BLaER1 (cell line): ENCODE measurements at regions not wholly inside any gene's neighbourhood (a gene's known extent, or its start where the extent isn't known, plus 50 kb on each side); places are given as distances from the start of the nearest gene placed in this dataset.
A peak's percentile ranks its signal among the peaks of the same experiment; 100 is the strongest.

ENCODE experiments used
- H3K27ac ChIP-seq: shearing (Covaris generic); formaldehyde crosslinking; 2 replicates; pipeline ENCODE4 v1.8.1; 2022
- H3K27me3 ChIP-seq: shearing (Covaris generic); formaldehyde crosslinking; 2 replicates; pipeline ENCODE4 v1.8.1; 2022
- H3K36me3 ChIP-seq: shearing (Covaris generic); formaldehyde crosslinking; 2 replicates; pipeline ENCODE4 v1.8.1; 2022
- H3K4me1 ChIP-seq: shearing (Covaris generic); formaldehyde crosslinking; 2 replicates; pipeline ENCODE4 v1.8.1; 2022
- H3K4me2 ChIP-seq: shearing (Covaris generic); formaldehyde crosslinking; 2 replicates; pipeline ENCODE4 v1.8.1; 2022
- H3K4me3 ChIP-seq: shearing (Covaris generic); formaldehyde crosslinking; 2 replicates; pipeline ENCODE4 v1.8.1; 2022
- H3K9ac ChIP-seq: shearing (Covaris generic); formaldehyde crosslinking; 2 replicates; pipeline ENCODE4 v1.8.1; 2022
- H3K9me3 ChIP-seq: shearing (Covaris generic); formaldehyde crosslinking; 2 replicates; pipeline ENCODE4 v1.8.1; 2022
- H4K20me1 ChIP-seq: shearing (Covaris generic); formaldehyde crosslinking; 2 replicates; pipeline ENCODE4 v1.8.1; 2022
- Cebpa-rat ChIP-seq: shearing (Covaris generic); IDR thresholded peaks from 2 replicates; pipeline ENCODE4 v1.8.1; 2022

DNA sequence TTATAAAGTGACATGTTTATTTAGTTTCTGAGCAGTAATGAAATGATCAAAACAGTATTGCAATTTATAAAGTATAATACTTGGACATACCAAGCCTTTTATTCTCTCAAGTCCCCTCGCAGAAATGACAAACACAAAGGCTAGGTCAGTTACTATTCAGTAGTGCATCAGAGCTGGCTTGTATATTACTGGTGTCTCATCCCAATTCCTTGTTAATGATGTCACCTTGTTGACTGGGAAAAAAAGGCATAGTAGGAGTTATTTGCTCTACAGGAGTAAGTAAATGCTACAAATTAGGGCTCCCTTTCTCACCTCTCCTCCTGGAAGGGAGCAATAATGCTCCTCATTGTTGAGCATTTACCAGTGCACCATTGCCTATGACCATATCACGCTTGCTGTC is 317.6 kb downstream of the CHL1 start:
- Histone ChIP-seq H3K36me3 (no peaks in the 10 kb centered on the region), H4K20me1 (no peaks in the 10 kb centered on the region), H3K4me2 (no peak overlapping the region)

GRCh38 chr3:519026-519425 is 322.5 kb downstream of the CHL1 start:
- H3K4me1 ChIP-seq, result peaks cover 23% of the 10 kb centered on the region
- H3K4me2 ChIP-seq, result no peak overlapping the region
- no peak overlapping the region for H3K4me3 ChIP-seq
- no peaks in the 10 kb centered on the region for H3K9me3 ChIP-seq
- H3K9ac ChIP-seq, result no peak overlapping the region
- H3K27ac ChIP-seq, result no peak overlapping the region
- H3K27me3 ChIP-seq, result no peaks in the 10 kb centered on the region
- H4K20me1 ChIP-seq, result no peaks in the 10 kb centered on the region
- H3K36me3 ChIP-seq, result no peaks in the 10 kb centered on the region
- no peak for TF ChIP-seq Cebpa-rat

More for the DNA sequence above, 317.6 kb downstream of the CHL1 start:
- H3K27ac ChIP-seq, result no peak overlapping the region
- no peak overlapping the region for H3K4me3 ChIP-seq
- TF ChIP-seq Cebpa-rat, result no peak
- no peaks in the 10 kb centered on the region for H3K4me1 ChIP-seq
- no peaks in the 10 kb centered on the region for H3K27me3 ChIP-seq
- H3K9me3 ChIP-seq, result no peaks in the 10 kb centered on the region
- H3K9ac ChIP-seq, result no peak overlapping the region

GRCh38 chr3:522888-523287 is 326.3 kb downstream of the CHL1 start:
- peaks cover 24% of the 10 kb centered on the region for H3K4me1 ChIP-seq
- TF ChIP-seq Cebpa-rat, result no peak
- no peaks in the 10 kb centered on the region for H4K20me1 ChIP-seq
- peak overlapping the region; percentile 46 for H3K4me2 ChIP-seq
- no peaks in the 10 kb centered on the region for H3K9me3 ChIP-seq
- peak overlapping the region; percentile 36 for H3K27ac ChIP-seq
- H3K4me3 ChIP-seq, result no peak overlapping the region
- H3K36me3 ChIP-seq, result no peaks in the 10 kb centered on the region
- H3K9ac ChIP-seq, result no peak overlapping the region
- no peaks in the 10 kb centered on the region for H3K27me3 ChIP-seq

- H3K4me1 ChIP-seq, result peaks cover 24% of the 10 kb centered on the region
- no peak for TF ChIP-seq Cebpa-rat
Measured at GRCh38 chr3:525415-525814, 328.9 kb downstream of the CHL1 start.

GRCh38 chr3:535566-536416 is 339.2 kb downstream of the CHL1 start:
- Histone ChIP-seq H3K4me1 (no peaks in the 10 kb centered on the region), H3K4me3 (no peak overlapping the region), H3K4me2 (no peak overlapping the region), H3K9ac (no peak overlapping the region), H3K27me3 (no peaks in the 10 kb centered on the region), H4K20me1 (no peaks in the 10 kb centered on the region), H3K9me3 (peaks cover 26% of the 10 kb centered on the region), H3K27ac (no peak overlapping the region), H3K36me3 (no peaks in the 10 kb centered on the region)
- TF ChIP-seq Cebpa-rat, result no peak

More at GRCh38 chr3:525415-525814, 328.9 kb downstream of the CHL1 start:
- Histone ChIP-seq H3K9me3 (0 out of 2 replicates have a peak, but pooled peaks cover 4% of the 10 kb centered on the region), H3K9ac (no peak overlapping the region), H3K27ac (no peak overlapping the region), H3K27me3 (no peaks in the 10 kb centered on the region), H3K36me3 (no peaks in the 10 kb centered on the region), H4K20me1 (no peaks in the 10 kb centered on the region), H3K4me3 (no peak overlapping the region), H3K4me2 (no peak overlapping the region)

- peaks cover 26% of the 10 kb centered on the region for H3K9me3 ChIP-seq
- H3K27ac ChIP-seq, result no peak overlapping the region
- H4K20me1 ChIP-seq, result no peaks in the 10 kb centered on the region
- no peak overlapping the region for H3K4me3 ChIP-seq
- H3K4me1 ChIP-seq, result no peaks in the 10 kb centered on the region
- no peaks in the 10 kb centered on the region for H3K27me3 ChIP-seq
- no peaks in the 10 kb centered on the region for H3K36me3 ChIP-seq
- TF ChIP-seq Cebpa-rat, result no peak
- H3K4me2 ChIP-seq, result no peak overlapping the region
- H3K9ac ChIP-seq, result no peak overlapping the region
Measured at GRCh38 chr3:536417-536813, 339.9 kb downstream of the CHL1 start.

DNA sequence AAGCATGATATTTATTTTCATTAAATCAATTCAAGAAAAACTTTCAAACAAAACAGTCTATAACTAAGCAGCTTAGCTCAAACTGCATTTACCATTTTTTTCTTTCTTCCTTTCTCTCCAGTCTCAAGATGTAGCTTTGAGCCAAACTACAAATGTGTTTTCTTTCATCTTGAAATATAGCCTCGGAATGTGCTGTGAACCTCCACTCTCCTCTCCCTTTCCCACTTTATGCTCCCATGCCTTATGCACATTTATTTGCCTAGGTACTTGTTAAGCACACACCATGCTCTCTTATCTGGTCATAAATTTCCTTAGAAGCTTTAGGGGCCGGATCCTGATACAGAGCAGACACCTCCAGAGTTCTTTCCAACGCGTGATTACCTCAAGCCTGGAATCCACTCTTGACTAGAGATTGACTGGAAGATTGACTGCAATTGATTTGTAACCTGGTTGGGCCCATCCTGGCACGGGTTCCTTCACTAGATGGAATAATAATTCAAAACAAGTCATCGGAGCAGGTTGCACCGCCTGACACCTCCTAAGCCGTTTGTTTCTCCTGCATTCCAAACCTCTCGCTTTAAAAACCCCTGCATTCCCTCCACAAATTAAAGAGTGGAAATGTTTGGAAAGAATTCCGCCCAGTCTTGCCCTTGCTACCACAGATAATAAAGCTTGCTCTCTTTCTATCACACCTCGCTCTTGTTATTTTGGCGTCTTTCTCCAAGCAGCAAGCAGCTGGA is 344.7 kb downstream of the CHL1 start:
- H3K4me2 ChIP-seq, result no peak overlapping the region
- no peaks in the 10 kb centered on the region for H3K27me3 ChIP-seq
- H3K27ac ChIP-seq, result no peak overlapping the region
- TF ChIP-seq Cebpa-rat, result no peak
- no peak overlapping the region for H3K9ac ChIP-seq
- H3K36me3 ChIP-seq, result no peaks in the 10 kb centered on the region
- no peaks in the 10 kb centered on the region for H3K4me1 ChIP-seq
- no peaks in the 10 kb centered on the region for H4K20me1 ChIP-seq
- peaks cover 3% of the 10 kb centered on the region; the same call in 1 of the 2 replicates for H3K9me3 ChIP-seq
- no peak overlapping the region for H3K4me3 ChIP-seq

GRCh38 chr3:542021-542420 is 345.5 kb downstream of the CHL1 start:
- no peaks in the 10 kb centered on the region for H3K36me3 ChIP-seq
- no peaks in the 10 kb centered on the region for H3K9me3 ChIP-seq
- H3K4me2 ChIP-seq, result no peak overlapping the region
- no peak overlapping the region for H3K4me3 ChIP-seq
- no peak for TF ChIP-seq Cebpa-rat
- no peak overlapping the region for H3K9ac ChIP-seq
- H3K4me1 ChIP-seq, result no peaks in the 10 kb centered on the region
- no peaks in the 10 kb centered on the region for H3K27me3 ChIP-seq
- no peaks in the 10 kb centered on the region for H4K20me1 ChIP-seq
- H3K27ac ChIP-seq, result no peak overlapping the region

- no peak for TF ChIP-seq Cebpa-rat
- Histone ChIP-seq H3K27ac (no peak overlapping the region), H3K36me3 (no peaks in the 10 kb centered on the region), H4K20me1 (no peaks in the 10 kb centered on the region), H3K4me1 (no peaks in the 10 kb centered on the region), H3K27me3 (no peaks in the 10 kb centered on the region), H3K4me2 (no peak overlapping the region), H3K9ac (no peak overlapping the region), H3K4me3 (no peak overlapping the region), H3K9me3 (no peaks in the 10 kb centered on the region)
Measured at GRCh38 chr3:549636-550035, 353.1 kb downstream of the CHL1 start.

DNA sequence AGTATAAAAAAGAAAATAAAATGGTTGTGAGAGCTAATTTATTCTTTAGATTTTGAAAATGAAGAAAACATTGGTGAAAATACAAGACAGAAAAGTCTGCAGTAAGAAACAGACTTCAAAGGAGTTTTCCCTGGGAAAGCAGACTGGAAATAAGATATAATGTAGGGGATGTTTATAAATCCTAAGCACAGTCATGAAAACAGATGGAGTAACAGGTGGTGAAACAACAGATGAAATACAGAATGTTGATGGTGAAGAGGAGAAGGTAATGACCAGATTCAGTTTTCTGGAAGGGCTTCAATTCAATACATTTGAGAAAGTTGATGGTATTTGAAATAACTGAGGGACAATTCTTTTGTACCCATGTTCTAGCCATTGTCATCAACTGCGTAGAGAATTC is 353.9 kb downstream of the CHL1 start:
- no peak overlapping the region for H3K9ac ChIP-seq
- no peaks in the 10 kb centered on the region for H3K36me3 ChIP-seq
- no peak overlapping the region for H3K4me2 ChIP-seq
- no peaks in the 10 kb centered on the region for H3K9me3 ChIP-seq
- H4K20me1 ChIP-seq, result no peaks in the 10 kb centered on the region
- H3K27ac ChIP-seq, result no peak overlapping the region
- no peak overlapping the region for H3K4me3 ChIP-seq
- H3K4me1 ChIP-seq, result no peaks in the 10 kb centered on the region
- no peaks in the 10 kb centered on the region for H3K27me3 ChIP-seq
- TF ChIP-seq Cebpa-rat, result no peak
